Right lobe of liver (tissue), 6 donors: ENCODE measurements at regions not wholly inside any gene's neighbourhood (a gene's known extent, or its start where the extent isn't known, plus 50 kb on each side); places are given as distances from the start of the nearest gene placed in this dataset.

Experiments used
- ATAC-seq, 4 donors: fragments of 200-7000 bp; cut with Tn5 transposase; one replicate each; pipeline ENCODE4 v1.9.1; 2020; ENCODE audit warnings: mild to moderate bottlenecking in 4 of 4, moderate library complexity in 4 of 4
- DNase-seq, 3 donors: peaks; one replicate each; pipeline ENCODE4 v3.0.0-alpha.2; 2020
- H3K27ac ChIP-seq, 3 donors: fragments of 200-600 bp; one replicate each; pipeline ENCODE4 v1.8.0; 2022
- H3K27me3 ChIP-seq, 2 donors: fragments of 200-600 bp; one replicate each; pipeline ENCODE4 v1.8.0; 2022
- H3K36me3 ChIP-seq, 4 donors: fragments of 200-600 bp; sonication (generic) in 1 of 4; one replicate each; pipeline versions ENCODE4 v1.5.1 to v1.8.0; 2017 to 2022; ENCODE audit warnings: control low read depth in 1 of 4
- H3K4me1 ChIP-seq, 4 donors: fragments of 200-600 bp; sonication (generic) in 1 of 4; one replicate each; pipeline versions ENCODE4 v1.5.1 to v1.8.0; 2017 to 2022; ENCODE audit warnings: control low read depth in 1 of 4
- H3K4me3 ChIP-seq, 3 donors: fragments of 200-600 bp; one replicate each; pipeline ENCODE4 v1.8.0; 2022
- H3K9me3 ChIP-seq, 4 donors: fragments of 200-600 bp; sonication (generic) in 1 of 4; one replicate each; pipeline versions ENCODE4 v1.5.1 to v1.8.0; 2017 to 2022; ENCODE audit warnings: control low read depth in 1 of 4
- POLR2A ChIP-seq: fragments of 450-650 bp; IDR thresholded peaks from one replicate; pipeline ENCODE4 v1.6.1; 2017; ENCODE audit warnings: antibody characterized with exemption, mild to moderate bottlenecking
- WGBS: methylation state at CpG from one replicate; pipeline ENCODE4 v1.1.6; 2018; ENCODE audit warnings: low coverage, low lambda C conversion rate; ENCODE audit not compliant: insufficient coverage; ENCODE audit errors: missing lambda C conversion rate; 5-methylcytosine and 5-hydroxymethylcytosine counted together
- intact Hi-C, 2 donors: fragments of 100-400 bp; cut with DNase I; formaldehyde crosslinking; loops; one replicate each; pipeline versions ENCODE4 v1.11.2 to v1.14.1; 2022
- TF ChIP-seq, protein P1 (sequence below), 4 donors: fragments of 200-600 bp in 3 of 4; fragments of 450-650 bp in 1 of 4; IDR thresholded peaks; one replicate each; pipeline versions ENCODE4 v1.5.1 to v1.8.0; 2016 to 2022; ENCODE audit warnings: antibody characterized with exemption in 4 of 4, mild to moderate bottlenecking in 2 of 4
- donor health status: DM: no; HTN: yes; CAD: no.
- donor health status: DM: no; HTN: no; CAD: no.
- donor health status: DM: no; HTN: no; CAD: no.
- donor health status: DM: no; HTN: yes; CAD: no.
- donor health status: DM: no; HTN: yes; CAD: no.

DNA sequence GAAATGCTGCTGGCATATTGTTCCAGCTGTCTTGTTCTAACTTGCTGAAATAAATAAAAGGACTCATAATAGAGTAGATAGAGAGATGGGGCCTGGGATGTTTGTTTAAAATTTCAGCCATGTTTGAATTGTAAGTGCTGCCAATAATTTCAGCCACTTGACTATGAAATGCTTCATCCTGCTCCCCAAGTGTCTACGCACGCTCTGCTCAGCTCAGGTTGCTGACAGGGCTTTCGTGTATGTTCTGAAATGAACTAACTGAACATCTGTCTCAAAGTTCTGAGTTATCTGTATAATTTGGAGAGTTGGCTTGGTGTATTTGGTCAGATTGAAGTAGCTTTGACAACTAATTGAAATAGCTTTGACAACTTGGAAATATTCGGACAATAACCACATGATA, 387.8 kb downstream of the BMP2 start:
- Histone ChIP-seq H3K27ac (no peak overlapping the region), H3K9me3 (no peaks in the 10 kb centered on the region), H3K36me3 (no peaks in the 10 kb centered on the region), H3K4me3 (no peak overlapping the region), H3K27me3 (no peaks in the 10 kb centered on the region), H3K4me1 (no peaks in the 10 kb centered on the region)
- TF ChIP-seq POLR2A, result no peak
- TF ChIP-seq, protein P1, sequence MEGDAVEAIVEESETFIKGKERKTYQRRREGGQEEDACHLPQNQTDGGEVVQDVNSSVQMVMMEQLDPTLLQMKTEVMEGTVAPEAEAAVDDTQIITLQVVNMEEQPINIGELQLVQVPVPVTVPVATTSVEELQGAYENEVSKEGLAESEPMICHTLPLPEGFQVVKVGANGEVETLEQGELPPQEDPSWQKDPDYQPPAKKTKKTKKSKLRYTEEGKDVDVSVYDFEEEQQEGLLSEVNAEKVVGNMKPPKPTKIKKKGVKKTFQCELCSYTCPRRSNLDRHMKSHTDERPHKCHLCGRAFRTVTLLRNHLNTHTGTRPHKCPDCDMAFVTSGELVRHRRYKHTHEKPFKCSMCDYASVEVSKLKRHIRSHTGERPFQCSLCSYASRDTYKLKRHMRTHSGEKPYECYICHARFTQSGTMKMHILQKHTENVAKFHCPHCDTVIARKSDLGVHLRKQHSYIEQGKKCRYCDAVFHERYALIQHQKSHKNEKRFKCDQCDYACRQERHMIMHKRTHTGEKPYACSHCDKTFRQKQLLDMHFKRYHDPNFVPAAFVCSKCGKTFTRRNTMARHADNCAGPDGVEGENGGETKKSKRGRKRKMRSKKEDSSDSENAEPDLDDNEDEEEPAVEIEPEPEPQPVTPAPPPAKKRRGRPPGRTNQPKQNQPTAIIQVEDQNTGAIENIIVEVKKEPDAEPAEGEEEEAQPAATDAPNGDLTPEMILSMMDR (IDR thresholded peaks at IDR 0.05), result no peak
- 76% methylated on average over 4 of the region's 4 CpGs for WGBS
- ATAC-seq, result no peak
- DNase-seq, result no peak
- intact Hi-C loops, result no loop called here

DNA sequence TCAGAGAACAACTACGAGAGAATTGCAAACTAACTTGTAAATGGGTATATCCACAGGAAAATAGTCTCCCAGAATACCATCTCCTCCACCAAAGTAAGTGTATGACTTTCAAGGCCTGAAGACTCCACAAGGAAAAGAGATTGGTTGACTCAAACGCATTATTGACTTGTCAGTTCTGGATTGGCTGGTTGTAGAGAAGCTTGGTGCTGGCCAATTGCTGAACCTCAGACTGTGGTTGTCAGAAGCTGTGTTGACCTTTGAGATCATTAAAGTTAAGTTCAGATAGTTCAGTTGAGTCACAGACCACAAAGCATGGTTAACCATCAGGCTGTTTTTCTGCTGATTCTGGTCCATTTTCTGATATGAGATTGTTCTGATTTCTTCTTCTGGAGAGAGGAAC, 388.3 kb downstream of the BMP2 start:
- Histone ChIP-seq H3K36me3 (no peaks in the 10 kb centered on the region), H3K4me3 (no peak overlapping the region), H3K4me1 (no peaks in the 10 kb centered on the region), H3K27me3 (no peaks in the 10 kb centered on the region), H3K9me3 (no peaks in the 10 kb centered on the region), H3K27ac (no peak overlapping the region)
- intact Hi-C loops, result no loop called here
- no peak for TF ChIP-seq POLR2A
- TF ChIP-seq, protein P1 (IDR thresholded peaks at IDR 0.05), result no peak
- 73% methylated on average over 2 of the region's 2 CpGs for WGBS
- DNase-seq, result no peak
- ATAC-seq, result no peak

DNA sequence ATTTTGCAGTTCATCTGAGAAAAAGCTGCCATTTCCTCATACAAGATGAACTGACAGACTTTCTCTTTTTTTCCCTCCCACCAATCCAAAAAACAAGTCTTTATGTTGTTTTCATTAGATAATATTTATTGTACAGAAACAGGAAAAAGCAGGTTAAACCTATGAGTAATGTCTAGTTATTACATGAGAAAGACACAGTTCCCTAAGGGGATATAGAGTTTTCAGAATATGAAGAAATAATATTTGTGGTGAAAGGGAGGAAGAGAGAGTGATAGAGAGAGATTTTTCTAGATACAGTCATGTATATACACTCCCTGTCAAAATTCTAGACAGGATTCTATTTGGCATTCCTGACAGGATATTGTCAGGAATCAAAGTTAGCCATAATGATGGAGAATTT, 392.4 kb downstream of the BMP2 start:
- Histone ChIP-seq H3K27me3 (no peaks in the 10 kb centered on the region), H3K9me3 (no peaks in the 10 kb centered on the region), H3K4me3 (no peak overlapping the region), H3K27ac (no peak overlapping the region), H3K4me1 (no peaks in the 10 kb centered on the region), H3K36me3 (no peaks in the 10 kb centered on the region)
- ATAC-seq (no peak), DNase-seq (no peak)
- TF ChIP-seq, protein P1 (IDR thresholded peaks at IDR 0.05), result no peak
- TF ChIP-seq POLR2A, result no peak
- intact Hi-C loops, result no loop called here

DNA sequence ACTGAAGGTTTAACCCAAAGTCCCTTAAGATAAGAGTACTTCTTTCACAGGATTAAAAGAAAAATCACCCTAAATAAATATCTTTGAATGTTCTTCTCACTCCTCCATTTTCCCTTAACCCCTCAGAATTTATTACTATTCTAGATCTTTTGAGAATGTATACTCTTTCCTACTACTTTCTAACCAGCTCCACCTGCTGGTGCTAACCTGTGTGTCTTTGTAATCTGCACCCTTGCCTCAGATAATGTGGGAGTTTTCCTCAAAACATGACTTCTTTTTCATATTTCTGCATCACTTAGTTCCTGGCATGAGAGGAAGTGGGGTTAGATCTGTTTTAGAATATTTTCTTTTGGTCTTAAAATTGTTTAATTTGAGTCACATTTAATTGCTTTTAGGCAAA, 394.2 kb downstream of the BMP2 start:
- H3K36me3 ChIP-seq, result no peaks in the 10 kb centered on the region
- H3K4me1 ChIP-seq, result no peaks in the 10 kb centered on the region
- no peak for TF ChIP-seq POLR2A
- TF ChIP-seq, protein P1 (IDR thresholded peaks at IDR 0.05), result peak; percentile 54 to 64 (median 62)
- H3K9me3 ChIP-seq, result no peaks in the 10 kb centered on the region
- intact Hi-C loops, result no loop called here
- ATAC-seq (peak; percentile 70 to 89 (median 84)), DNase-seq (peak in 2 of 3 donors; percentile 22 to 51)
- no peak overlapping the region for H3K4me3 ChIP-seq
- H3K27me3 ChIP-seq, result no peaks in the 10 kb centered on the region
- H3K27ac ChIP-seq, result no peak overlapping the region

DNA sequence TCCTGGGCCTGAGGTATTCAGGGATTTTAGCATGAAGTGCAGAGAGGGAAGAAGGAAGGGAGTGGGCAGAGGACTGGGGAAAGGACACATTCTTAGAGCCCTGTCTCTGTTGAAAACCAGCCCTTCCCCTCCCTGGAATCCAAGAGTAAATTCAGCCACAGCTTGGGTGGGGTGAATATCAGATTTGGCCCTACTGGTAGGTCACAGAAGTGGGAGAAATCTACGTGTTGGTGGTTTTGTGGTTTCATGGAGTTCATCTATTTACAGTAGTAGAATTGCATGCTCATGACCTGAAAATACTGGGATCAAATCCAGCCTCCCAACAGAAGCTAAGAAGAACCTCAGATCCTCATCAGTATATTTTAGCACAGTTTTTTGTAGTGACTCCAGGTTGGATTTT, 404.4 kb downstream of the BMP2 start:
- 29% methylated on average over 1 of the region's 1 CpG for WGBS
- ATAC-seq (no peak), DNase-seq (no peak)
- Histone ChIP-seq H3K4me1 (no peaks in the 10 kb centered on the region), H3K27ac (no peak overlapping the region), H3K36me3 (no peaks in the 10 kb centered on the region), H3K9me3 (no peaks in the 10 kb centered on the region), H3K27me3 (no peaks in the 10 kb centered on the region), H3K4me3 (no peak overlapping the region)
- intact Hi-C loops, result no loop called here
- no peak for TF ChIP-seq POLR2A
- TF ChIP-seq, protein P1 (IDR thresholded peaks at IDR 0.05), result no peak
